Esophagus muscularis mucosa (tissue), 4 donors: ENCODE measurements at regions not wholly inside any gene's neighbourhood (a gene's known extent, or its start where the extent isn't known, plus 50 kb on each side); places are given as distances from the start of the nearest gene placed in this dataset.

ENCODE experiments used
- EP300 ChIP-seq: sonication (generic); formaldehyde crosslinking; IDR thresholded peaks from one replicate; pipeline ENCODE4 v1.6.1; 2017; ENCODE audit warnings: antibody characterized with exemption
- POLR2A ChIP-seq: fragments of 450-650 bp; IDR thresholded peaks from one replicate; pipeline ENCODE4 v1.6.1; 2017; ENCODE audit warnings: antibody characterized with exemption, moderate library complexity, mild to moderate bottlenecking, low read depth
- POLR2AphosphoS5 ChIP-seq, 2 donors: sonication (generic); formaldehyde crosslinking; IDR thresholded peaks; one replicate each; pipeline ENCODE4 v1.6.1; 2017; ENCODE audit warnings: antibody characterized with exemption in 2 of 2
- TF ChIP-seq, protein P1 (sequence below), 3 experiments: fragments of 200-600 bp in 2 of 3; fragments of 450-650 bp in 1 of 3; sonication (generic) in 2 of 3; IDR thresholded peaks; one replicate each; pipeline ENCODE4 v1.5.1; 2017 to 2019; ENCODE audit warnings: antibody characterized with exemption in 3 of 3, mild to moderate bottlenecking in 2 of 3, moderate library complexity in 1 of 3

DNA sequence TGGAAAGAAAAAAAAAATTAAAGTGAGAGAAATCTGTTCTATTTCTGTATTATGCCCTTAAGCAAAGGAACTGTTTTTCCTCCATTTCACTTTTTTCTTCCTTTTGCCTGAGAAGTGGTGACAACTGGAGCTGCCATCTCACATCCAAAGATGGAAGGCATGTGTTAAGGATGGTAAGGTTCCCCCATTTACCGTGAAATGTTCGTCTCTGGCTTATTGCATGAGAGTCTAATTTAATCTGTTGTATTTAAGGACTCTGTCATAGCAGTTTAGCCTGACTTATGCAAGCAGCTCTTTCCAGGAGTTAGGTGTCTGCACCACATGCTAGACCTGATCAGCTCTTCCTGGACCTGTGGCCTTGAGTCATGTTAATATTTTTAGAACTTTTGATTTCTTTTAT lies 389.5 kb upstream of the MAP3K7 start:
- TF ChIP-seq POLR2A (no peak), EP300 (no peak), POLR2AphosphoS5 (IDR thresholded peaks at IDR 0.05) (no peak)
- TF ChIP-seq, protein P1, sequence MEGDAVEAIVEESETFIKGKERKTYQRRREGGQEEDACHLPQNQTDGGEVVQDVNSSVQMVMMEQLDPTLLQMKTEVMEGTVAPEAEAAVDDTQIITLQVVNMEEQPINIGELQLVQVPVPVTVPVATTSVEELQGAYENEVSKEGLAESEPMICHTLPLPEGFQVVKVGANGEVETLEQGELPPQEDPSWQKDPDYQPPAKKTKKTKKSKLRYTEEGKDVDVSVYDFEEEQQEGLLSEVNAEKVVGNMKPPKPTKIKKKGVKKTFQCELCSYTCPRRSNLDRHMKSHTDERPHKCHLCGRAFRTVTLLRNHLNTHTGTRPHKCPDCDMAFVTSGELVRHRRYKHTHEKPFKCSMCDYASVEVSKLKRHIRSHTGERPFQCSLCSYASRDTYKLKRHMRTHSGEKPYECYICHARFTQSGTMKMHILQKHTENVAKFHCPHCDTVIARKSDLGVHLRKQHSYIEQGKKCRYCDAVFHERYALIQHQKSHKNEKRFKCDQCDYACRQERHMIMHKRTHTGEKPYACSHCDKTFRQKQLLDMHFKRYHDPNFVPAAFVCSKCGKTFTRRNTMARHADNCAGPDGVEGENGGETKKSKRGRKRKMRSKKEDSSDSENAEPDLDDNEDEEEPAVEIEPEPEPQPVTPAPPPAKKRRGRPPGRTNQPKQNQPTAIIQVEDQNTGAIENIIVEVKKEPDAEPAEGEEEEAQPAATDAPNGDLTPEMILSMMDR (IDR thresholded peaks at IDR 0.05) = no peak
